ENCODE measurements at regions not wholly inside any gene's neighbourhood (a gene's known extent, or its start where the extent isn't known, plus 50 kb on each side); places are given as distances from the start of the nearest gene placed in this dataset.

GRCh38 chr2:150188800-150189199 is 298.7 kb downstream of the RND3 start:
- H3K36me3 Mint-ChIP-seq (ENCODE audit: low read depth) = no peaks in the 10 kb centered on the region
- TF ChIP-seq, protein P1, sequence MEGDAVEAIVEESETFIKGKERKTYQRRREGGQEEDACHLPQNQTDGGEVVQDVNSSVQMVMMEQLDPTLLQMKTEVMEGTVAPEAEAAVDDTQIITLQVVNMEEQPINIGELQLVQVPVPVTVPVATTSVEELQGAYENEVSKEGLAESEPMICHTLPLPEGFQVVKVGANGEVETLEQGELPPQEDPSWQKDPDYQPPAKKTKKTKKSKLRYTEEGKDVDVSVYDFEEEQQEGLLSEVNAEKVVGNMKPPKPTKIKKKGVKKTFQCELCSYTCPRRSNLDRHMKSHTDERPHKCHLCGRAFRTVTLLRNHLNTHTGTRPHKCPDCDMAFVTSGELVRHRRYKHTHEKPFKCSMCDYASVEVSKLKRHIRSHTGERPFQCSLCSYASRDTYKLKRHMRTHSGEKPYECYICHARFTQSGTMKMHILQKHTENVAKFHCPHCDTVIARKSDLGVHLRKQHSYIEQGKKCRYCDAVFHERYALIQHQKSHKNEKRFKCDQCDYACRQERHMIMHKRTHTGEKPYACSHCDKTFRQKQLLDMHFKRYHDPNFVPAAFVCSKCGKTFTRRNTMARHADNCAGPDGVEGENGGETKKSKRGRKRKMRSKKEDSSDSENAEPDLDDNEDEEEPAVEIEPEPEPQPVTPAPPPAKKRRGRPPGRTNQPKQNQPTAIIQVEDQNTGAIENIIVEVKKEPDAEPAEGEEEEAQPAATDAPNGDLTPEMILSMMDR (IDR thresholded peaks at IDR 0.05) = no peak
- H3K9me3 Mint-ChIP-seq = peaks cover 19% of the 10 kb centered on the region
- DNase-seq = no peak
- no peak overlapping the region for H3K27ac Mint-ChIP-seq
- peaks cover 14% of the 10 kb centered on the region for H3K4me1 Mint-ChIP-seq
- H3K4me3 Mint-ChIP-seq = no peak overlapping the region
- no peaks in the 10 kb centered on the region for H3K27me3 Mint-ChIP-seq (ENCODE audit: low read depth, poor library complexity)

GRCh38 chr2:150188177-150188576 is 299.3 kb downstream of the RND3 start:
- Mint-ChIP-seq H3K36me3 (ENCODE audit: low read depth) (no peaks in the 10 kb centered on the region), H3K9me3 (peaks cover 19% of the 10 kb centered on the region), H3K4me1 (peaks cover 18% of the 10 kb centered on the region), H3K4me3 (no peak overlapping the region), H3K27me3 (ENCODE audit: low read depth, poor library complexity) (no peaks in the 10 kb centered on the region), H3K27ac (no peak overlapping the region)
- no peak for DNase-seq
- TF ChIP-seq, protein P1 (IDR thresholded peaks at IDR 0.05) = no peak

DNA sequence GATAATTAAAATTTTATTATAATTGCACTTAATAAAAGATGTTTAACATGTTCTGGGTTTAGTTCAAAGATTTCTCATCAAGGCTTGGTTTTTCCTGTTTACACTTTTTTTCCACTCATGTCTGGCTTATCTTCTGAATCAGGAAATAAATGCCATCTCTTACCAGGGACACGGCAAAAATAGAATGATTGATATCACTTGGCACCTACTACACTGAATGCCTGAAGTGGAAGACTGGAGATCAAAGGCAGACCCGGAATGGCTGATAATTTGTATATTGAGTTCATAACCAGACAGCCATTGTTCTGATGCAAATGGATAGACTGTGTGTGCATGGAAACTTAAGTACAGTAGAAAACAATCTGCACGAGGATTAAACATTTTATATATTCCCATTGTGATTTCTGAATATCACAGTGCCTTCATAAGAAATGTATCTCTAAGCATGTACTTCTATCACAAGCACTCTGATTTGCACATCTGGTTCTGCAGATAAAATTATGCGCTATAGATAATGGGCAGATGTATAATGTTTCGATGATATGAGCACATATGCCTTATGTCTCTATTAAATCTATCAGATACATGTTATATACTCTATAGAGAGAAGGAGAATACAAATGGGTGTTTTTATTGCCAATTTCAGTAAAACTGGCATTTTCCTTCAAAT is 304.8 kb downstream of the RND3 start:
- Mint-ChIP-seq H3K9me3 (peaks cover 15% of the 10 kb centered on the region), H3K27me3 (ENCODE audit: low read depth, poor library complexity) (no peaks in the 10 kb centered on the region), H3K4me1 (peaks cover 18% of the 10 kb centered on the region), H3K4me3 (no peak overlapping the region), H3K27ac (no peak overlapping the region), H3K36me3 (ENCODE audit: low read depth) (peaks cover 4% of the 10 kb centered on the region)
- no peak for DNase-seq
- TF ChIP-seq, protein P1 (IDR thresholded peaks at IDR 0.05) = no peak

- Mint-ChIP-seq H3K9me3 (peaks cover 8% of the 10 kb centered on the region), H3K4me1 (peaks cover 1% of the 10 kb centered on the region), H3K27ac (no peak overlapping the region), H3K4me3 (no peak overlapping the region), H3K36me3 (ENCODE audit: low read depth) (peaks cover 4% of the 10 kb centered on the region), H3K27me3 (ENCODE audit: low read depth, poor library complexity) (no peaks in the 10 kb centered on the region)
- no peak for DNase-seq
- TF ChIP-seq, protein P1 (IDR thresholded peaks at IDR 0.05) = no peak
Observed at GRCh38 chr2:150178591-150178990, 308.9 kb downstream of the RND3 start.

DNA sequence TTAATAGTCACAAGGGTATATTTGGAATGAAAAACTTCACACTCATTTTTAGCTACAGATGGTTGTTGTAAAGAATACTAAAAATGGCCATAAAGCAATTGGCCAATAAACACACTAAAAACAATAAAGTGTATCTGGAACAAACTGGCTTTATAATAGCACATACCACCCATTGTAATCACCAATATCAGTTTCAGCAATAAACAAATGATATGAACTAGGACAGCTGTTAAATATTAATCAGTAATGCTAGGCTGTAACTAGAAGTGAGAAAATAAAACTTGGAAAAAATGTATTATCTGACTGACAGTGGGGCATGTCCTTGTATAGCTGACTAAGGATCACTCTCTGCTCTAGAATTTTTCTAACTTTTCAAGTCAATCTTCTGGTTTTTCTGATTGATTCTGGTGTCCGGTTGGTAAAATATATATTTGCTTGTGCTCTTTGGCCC is 312.5 kb downstream of the RND3 start:
- no peak for DNase-seq
- TF ChIP-seq, protein P1 (IDR thresholded peaks at IDR 0.05) = no peak
- Mint-ChIP-seq H3K4me3 (no peak overlapping the region), H3K9me3 (peaks cover 6% of the 10 kb centered on the region), H3K4me1 (no peaks in the 10 kb centered on the region), H3K27me3 (ENCODE audit: low read depth, poor library complexity) (no peaks in the 10 kb centered on the region), H3K27ac (no peak overlapping the region), H3K36me3 (ENCODE audit: low read depth) (no peaks in the 10 kb centered on the region)

Data from nephron progenitor cell (in vitro differentiated cells).